Prostate gland (tissue), 2 donors: ENCODE measurements at regions not wholly inside any gene's neighbourhood (a gene's known extent, or its start where the extent isn't known, plus 50 kb on each side); places are given as distances from the start of the nearest gene placed in this dataset.

ENCODE experiments used
- CTCF ChIP-seq, 4 experiments: fragments of 200-600 bp in 2 of 4; fragments of 450-650 bp in 2 of 4; sonication (generic) in 2 of 4; IDR thresholded peaks; 1 replicate in 3 of 4; 2 replicates in 1 of 4; pipeline ENCODE4 v1.5.1; 2016 to 2019; ENCODE audit warnings: antibody characterized with exemption in 4 of 4, mild to moderate bottlenecking in 2 of 4, moderate library complexity in 2 of 4
- POLR2A ChIP-seq: fragments of 450-650 bp; IDR thresholded peaks from one replicate; pipeline ENCODE4 v1.6.1; 2016; ENCODE audit warnings: antibody characterized with exemption, mild to moderate bottlenecking
- POLR2AphosphoS5 ChIP-seq: sonication (generic); formaldehyde crosslinking; IDR thresholded peaks from one replicate; pipeline ENCODE4 v1.6.1; 2017; ENCODE audit warnings: antibody characterized with exemption

- TF ChIP-seq POLR2AphosphoS5 (peak; percentile 48), CTCF (IDR thresholded peaks at IDR 0.05) (no peak), POLR2A (no peak)
Measured at GRCh38 chr9:108743901-108744371, 111.8 kb downstream of the ACTL7B start.
